Prostate gland (tissue), 2 donors: ENCODE measurements at regions not wholly inside any gene's neighbourhood (a gene's known extent, or its start where the extent isn't known, plus 50 kb on each side); places are given as distances from the start of the nearest gene placed in this dataset.

Experiments used
- DNase-seq: peaks from one replicate; pipeline ENCODE4 v3.0.0-alpha.2; 2019; ENCODE audit warnings: low spot score
- H3K27ac ChIP-seq, 2 donors: fragments of 200-600 bp; sonication (generic); 2 replicates each; pipeline ENCODE4 v1.5.1; 2017 to 2019
- H3K27me3 ChIP-seq: fragments of 200-600 bp; sonication (generic); replicated peaks from 2 replicates; pipeline ENCODE4 v1.5.1; 2019; ENCODE audit not compliant: insufficient read depth
- H3K36me3 ChIP-seq, 2 donors: fragments of 200-600 bp; sonication (generic); 1 replicate in 1 of 2; 2 replicates in 1 of 2; pipeline versions ENCODE4 v1.5.1 to v1.8.1; 2017 to 2019
- H3K4me1 ChIP-seq: fragments of 200-600 bp; sonication (generic); replicated peaks from 2 replicates; pipeline ENCODE4 v1.5.1; 2019
- H3K4me3 ChIP-seq, 2 donors: fragments of 200-600 bp; sonication (generic); 2 replicates each; pipeline ENCODE4 v1.5.1; 2017 to 2019
- H3K9me3 ChIP-seq: fragments of 200-600 bp; sonication (generic); 2 replicates; pipeline ENCODE4 v1.5.1; 2017
- CTCF ChIP-seq, 4 experiments: fragments of 200-600 bp in 2 of 4; fragments of 450-650 bp in 2 of 4; sonication (generic) in 2 of 4; IDR thresholded peaks; 1 replicate in 3 of 4; 2 replicates in 1 of 4; pipeline ENCODE4 v1.5.1; 2016 to 2019; ENCODE audit warnings: antibody characterized with exemption in 4 of 4, mild to moderate bottlenecking in 2 of 4, moderate library complexity in 2 of 4
- POLR2A ChIP-seq: fragments of 450-650 bp; IDR thresholded peaks from one replicate; pipeline ENCODE4 v1.6.1; 2016; ENCODE audit warnings: antibody characterized with exemption, mild to moderate bottlenecking
- POLR2AphosphoS5 ChIP-seq: sonication (generic); formaldehyde crosslinking; IDR thresholded peaks from one replicate; pipeline ENCODE4 v1.6.1; 2017; ENCODE audit warnings: antibody characterized with exemption
- WGBS: methylation state at CpG from one replicate; pipeline ENCODE4 v1.1.5; 2018; 5-methylcytosine and 5-hydroxymethylcytosine counted together
- intact Hi-C: fragments of 100-400 bp; cut with DNase I; formaldehyde crosslinking; loops from one replicate; pipeline ENCODE4 v1.14.2; 2022
- microRNA-seq: library from miRNA; unstranded; fragments of <30 nt; microRNA quantifications from one replicate; pipeline ENCODE4, GENCODE V29; 2016
- small RNA-seq, 2 donors: library from RNA; depleted of rRNA; stranded (forward); fragments of <200 nt; gene quantifications; one replicate each; pipeline ENCODE3, GENCODE V24; 2016

GRCh38 chr14:65360144-65360784 is 52.3 kb upstream of the FUT8 start:
- DNase-seq: no peak
- intact Hi-C loops: no loop called here

GRCh38 chr14:65361920-65362319 is 50.6 kb upstream of the FUT8 start:
- intact Hi-C loops: no loop called here
- DNase-seq: no peak
- WGBS: 11% methylated on average over 2 of the region's 2 CpGs
- Histone ChIP-seq H3K9me3 (no peaks in the 10 kb centered on the region), H3K27me3 (no peaks in the 10 kb centered on the region), H3K4me3 (no peak overlapping the region), H3K27ac (no peak overlapping the region), H3K36me3 (no peaks in the 10 kb centered on the region), H3K4me1 (no peaks in the 10 kb centered on the region)
- TF ChIP-seq POLR2AphosphoS5 (no peak), CTCF (IDR thresholded peaks at IDR 0.05) (no peak), POLR2A (no peak)

More at GRCh38 chr14:65360144-65360784, 52.3 kb upstream of the FUT8 start:
- no peak overlapping the region for H3K4me3 ChIP-seq
- WGBS: 57% methylated on average over 2 of the region's 2 CpGs
- no peak overlapping the region for H3K27ac ChIP-seq
- TF ChIP-seq CTCF (IDR thresholded peaks at IDR 0.05) (no peak), POLR2A (no peak), POLR2AphosphoS5 (no peak)
- no peaks in the 10 kb centered on the region for H3K27me3 ChIP-seq
- H3K4me1 ChIP-seq: no peaks in the 10 kb centered on the region
- H3K9me3 ChIP-seq: no peaks in the 10 kb centered on the region
- H3K36me3 ChIP-seq: no peaks in the 10 kb centered on the region

Small RNA genes in the stretch of these regions (microRNA-seq; reads per million reads assigned to microRNA genes)
- gene MIR4708: 0.50 reads per million

Small RNA genes in the stretch of these regions (small RNA-seq; reads per million reads assigned to genes)
- 0 reads per million in 2 donors for gene AL355076.1
- gene MIR4708: 0 reads per million in 2 donors
